ENCODE measurements at regions not wholly inside any gene's neighbourhood (a gene's known extent, or its start where the extent isn't known, plus 50 kb on each side); places are given as distances from the start of the nearest gene placed in this dataset.

- no peak for DNase-seq
These were observed 50.4 kb upstream of the KDR start for GRCh38 chr4:55175779-55176231.

- no peak for DNase-seq
These were observed 51.1 kb upstream of the KDR start for GRCh38 chr4:55176497-55176896.

GRCh38 chr4:55177461-55177860 is 52.1 kb upstream of the KDR start:
- DNase-seq = no peak

- DNase-seq = no peak
These were observed 53.0 kb upstream of the KDR start for GRCh38 chr4:55178226-55179005.

- no peak for DNase-seq
These were observed 55.9 kb upstream of the KDR start for GRCh38 chr4:55181010-55182005.

- no peak for DNase-seq
These were observed 58.7 kb upstream of the KDR start for GRCh38 chr4:55183926-55184599.

- DNase-seq = peak in 1 of 2 donors; percentile 30
These were observed 59.5 kb upstream of the KDR start for GRCh38 chr4:55184600-55185523.

GRCh38 chr4:55186123-55186522 is 60.7 kb upstream of the KDR start:
- DNase-seq = no peak

GRCh38 chr4:55186700-55187099 is 61.3 kb upstream of the KDR start:
- no peak for DNase-seq

- DNase-seq = no peak
These were observed 88.8 kb upstream of the KDR start for GRCh38 chr4:55214172-55214571.

GRCh38 chr4:55215087-55215486 is 89.7 kb upstream of the KDR start:
- DNase-seq = no peak

- DNase-seq = no peak
These were observed 91.7 kb upstream of the KDR start for GRCh38 chr4:55216863-55217635.

GRCh38 chr4:55218041-55218440 is 92.6 kb upstream of the KDR start:
- no peak for DNase-seq

GRCh38 chr4:55237839-55238238 is 108.2 kb upstream of the SRD5A3 start:
- no peak for DNase-seq

GRCh38 chr4:55238407-55238806 is 107.6 kb upstream of the SRD5A3 start:
- DNase-seq = no peak

- DNase-seq = no peak
These were observed 104.6 kb upstream of the SRD5A3 start for GRCh38 chr4:55241461-55241860.

- no peak for DNase-seq
These were observed 103.5 kb upstream of the SRD5A3 start for GRCh38 chr4:55242506-55242905.

GRCh38 chr4:55247521-55247920 is 98.5 kb upstream of the SRD5A3 start:
- DNase-seq = no peak

GRCh38 chr4:55248756-55249155 is 97.3 kb upstream of the SRD5A3 start:
- DNase-seq = no peak

GRCh38 chr4:55249476-55249875 is 96.6 kb upstream of the SRD5A3 start:
- DNase-seq = no peak

- no peak for DNase-seq
These were observed 94.7 kb upstream of the SRD5A3 start for GRCh38 chr4:55251342-55251741.
